ENCODE measurements at regions not wholly inside any gene's neighbourhood (a gene's known extent, or its start where the extent isn't known, plus 50 kb on each side); places are given as distances from the start of the nearest gene placed in this dataset.

DNA sequence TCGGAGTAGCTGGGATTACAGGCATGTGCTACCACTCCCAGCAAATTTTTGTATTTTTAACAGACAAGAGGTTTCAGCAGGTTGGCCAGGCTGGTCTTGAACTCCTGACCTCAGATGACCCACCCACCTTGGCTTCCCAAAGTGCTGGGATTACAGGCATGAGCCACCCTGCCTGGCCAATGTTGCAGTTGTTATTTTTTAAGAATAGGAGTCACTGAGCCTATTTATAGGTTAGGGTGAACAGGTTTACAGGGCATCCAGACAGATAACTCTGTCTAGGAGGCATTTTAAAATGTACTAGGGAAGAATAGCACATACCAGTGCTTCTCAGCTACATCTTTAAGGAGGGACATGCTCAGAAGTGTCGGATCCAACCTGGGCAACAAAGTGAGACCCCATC lies 60.1 kb upstream of the BNC2 start:
- Mint-ChIP-seq H3K27ac (ENCODE audit: unreplicated experiment) (no peak overlapping the region), H3K9me3 (ENCODE audit: unreplicated experiment) (peaks cover 8% of the 10 kb centered on the region), H3K27me3 (ENCODE audit: insufficient read depth, unreplicated experiment) (no peaks in the 10 kb centered on the region), H3K36me3 (ENCODE audit: insufficient read depth, unreplicated experiment) (no peaks in the 10 kb centered on the region), H3K4me1 (ENCODE audit: low read depth, unreplicated experiment) (no peaks in the 10 kb centered on the region), H3K4me3 (ENCODE audit: unreplicated experiment) (no peak overlapping the region)
- TF ChIP-seq, protein P1, sequence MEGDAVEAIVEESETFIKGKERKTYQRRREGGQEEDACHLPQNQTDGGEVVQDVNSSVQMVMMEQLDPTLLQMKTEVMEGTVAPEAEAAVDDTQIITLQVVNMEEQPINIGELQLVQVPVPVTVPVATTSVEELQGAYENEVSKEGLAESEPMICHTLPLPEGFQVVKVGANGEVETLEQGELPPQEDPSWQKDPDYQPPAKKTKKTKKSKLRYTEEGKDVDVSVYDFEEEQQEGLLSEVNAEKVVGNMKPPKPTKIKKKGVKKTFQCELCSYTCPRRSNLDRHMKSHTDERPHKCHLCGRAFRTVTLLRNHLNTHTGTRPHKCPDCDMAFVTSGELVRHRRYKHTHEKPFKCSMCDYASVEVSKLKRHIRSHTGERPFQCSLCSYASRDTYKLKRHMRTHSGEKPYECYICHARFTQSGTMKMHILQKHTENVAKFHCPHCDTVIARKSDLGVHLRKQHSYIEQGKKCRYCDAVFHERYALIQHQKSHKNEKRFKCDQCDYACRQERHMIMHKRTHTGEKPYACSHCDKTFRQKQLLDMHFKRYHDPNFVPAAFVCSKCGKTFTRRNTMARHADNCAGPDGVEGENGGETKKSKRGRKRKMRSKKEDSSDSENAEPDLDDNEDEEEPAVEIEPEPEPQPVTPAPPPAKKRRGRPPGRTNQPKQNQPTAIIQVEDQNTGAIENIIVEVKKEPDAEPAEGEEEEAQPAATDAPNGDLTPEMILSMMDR (IDR thresholded peaks at IDR 0.05; ENCODE audit: insufficient read depth in 1 of 2, low read depth in 1 of 2, low read length in 1 of 2, severe bottlenecking in 1 of 2, unreplicated experiment in 1 of 2), result no peak
- no TSS peak for BruUV-seq (replicated peaks)
- CTCF ChIA-PET, result no interaction called here
- no peaks in the 10 kb centered on the region for H3K36me3 ChIP-seq (ENCODE audit: control insufficient read depth, insufficient read depth, low read length)
- H3K9me3 ChIP-seq, result no peaks in the 10 kb centered on the region
- POLR2A ChIA-PET, result no interaction called here
- intact Hi-C loops (cut with micrococcal nuclease; ENCODE audit: unreplicated experiment), result no loop called here
- H3K27me3 ChIP-seq (replicated peaks; ENCODE audit: control insufficient read depth, insufficient read depth, low read length), result no peaks in the 10 kb centered on the region
- no peak overlapping the region for H3K4me3 ChIP-seq (ENCODE audit: low read depth, low read length)
- no peaks in the 10 kb centered on the region for H3K4me1 ChIP-seq
- DNase-seq, result no peak

DNA sequence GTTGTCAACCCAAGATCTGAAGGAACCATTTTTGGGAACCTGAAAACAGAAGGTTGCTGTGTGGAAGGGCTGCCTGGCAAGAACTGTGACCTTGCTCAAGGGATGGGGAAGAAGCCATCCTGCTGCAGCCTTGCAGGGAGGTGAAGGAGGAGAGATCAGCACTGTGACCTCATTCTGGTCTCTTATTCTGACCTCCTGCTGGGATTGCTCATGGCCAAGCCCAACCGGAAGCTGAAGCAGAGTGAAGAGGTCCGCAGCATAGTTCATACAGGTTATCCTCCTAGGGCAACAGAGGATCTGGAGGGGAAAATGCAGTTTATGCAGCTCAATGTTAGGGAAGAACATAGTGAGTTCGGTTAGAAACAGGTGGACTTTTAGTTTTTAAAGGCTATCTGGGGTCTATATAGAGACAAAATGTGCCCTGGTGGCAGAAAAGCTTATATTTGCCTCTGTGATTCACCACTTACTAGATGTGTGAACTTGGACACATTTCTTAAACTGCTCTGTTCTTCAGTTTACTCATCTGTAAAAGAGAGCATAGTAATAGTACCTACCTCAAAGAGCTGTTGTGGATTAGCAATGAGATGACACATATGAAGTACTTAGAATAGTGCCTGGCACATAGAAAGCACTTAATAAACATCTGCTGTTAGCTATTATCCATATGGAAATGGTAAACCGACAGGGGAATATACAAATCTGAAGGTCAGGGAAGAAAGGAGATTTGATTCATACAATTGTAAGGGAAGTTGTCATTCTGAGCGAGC lies 57.9 kb upstream of the BNC2 start:
- no peak overlapping the region for H3K4me3 ChIP-seq (ENCODE audit: low read depth, low read length)
- no peaks in the 10 kb centered on the region for H3K36me3 ChIP-seq (ENCODE audit: control insufficient read depth, insufficient read depth, low read length)
- no peak overlapping the region for H3K27ac Mint-ChIP-seq (ENCODE audit: unreplicated experiment)
- intact Hi-C loops (cut with micrococcal nuclease; ENCODE audit: unreplicated experiment), result no loop called here
- no peaks in the 10 kb centered on the region for H3K4me1 ChIP-seq
- no peaks in the 10 kb centered on the region for H3K27me3 ChIP-seq (replicated peaks; ENCODE audit: control insufficient read depth, insufficient read depth, low read length)
- no peaks in the 10 kb centered on the region for H3K9me3 ChIP-seq
- no peak overlapping the region for H3K4me3 Mint-ChIP-seq (ENCODE audit: unreplicated experiment)
- H3K36me3 Mint-ChIP-seq (ENCODE audit: insufficient read depth, unreplicated experiment), result no peaks in the 10 kb centered on the region
- CTCF ChIA-PET, result no interaction called here
- BruUV-seq (replicated peaks), result no TSS peak
- DNase-seq, result no peak
- H3K27me3 Mint-ChIP-seq (ENCODE audit: insufficient read depth, unreplicated experiment), result no peaks in the 10 kb centered on the region
- TF ChIP-seq, protein P1 (IDR thresholded peaks at IDR 0.05; ENCODE audit: insufficient read depth in 1 of 2, low read depth in 1 of 2, low read length in 1 of 2, severe bottlenecking in 1 of 2, unreplicated experiment in 1 of 2), result no peak
- POLR2A ChIA-PET, result no interaction called here
- H3K9me3 Mint-ChIP-seq (ENCODE audit: unreplicated experiment), result no peaks in the 10 kb centered on the region
- no peaks in the 10 kb centered on the region for H3K4me1 Mint-ChIP-seq (ENCODE audit: low read depth, unreplicated experiment)

DNA sequence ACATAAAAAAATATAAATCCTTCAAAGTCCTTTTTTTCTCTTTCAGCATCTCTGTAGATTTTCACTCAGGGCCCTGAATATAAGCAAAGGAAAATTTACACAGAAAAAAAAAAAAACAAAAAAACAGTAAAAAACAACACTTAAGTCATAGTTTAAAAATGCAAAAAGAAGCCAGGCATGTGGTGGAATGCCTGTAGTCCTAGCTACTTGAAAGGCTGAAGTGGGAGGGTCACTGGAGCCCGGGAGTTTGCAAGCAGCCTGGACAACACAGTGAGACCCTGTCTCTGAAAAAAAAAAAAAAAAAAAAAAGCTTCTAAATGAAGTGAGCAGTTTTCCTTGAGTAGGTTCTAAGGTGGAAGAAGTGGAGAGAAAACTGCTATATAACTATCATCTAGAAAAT lies 55.0 kb upstream of the BNC2 start:
- H3K9me3 ChIP-seq, result no peaks in the 10 kb centered on the region
- H3K4me3 ChIP-seq (ENCODE audit: low read depth, low read length), result no peak overlapping the region
- Mint-ChIP-seq H3K9me3 (ENCODE audit: unreplicated experiment) (no peaks in the 10 kb centered on the region), H3K36me3 (ENCODE audit: insufficient read depth, unreplicated experiment) (no peaks in the 10 kb centered on the region), H3K27me3 (ENCODE audit: insufficient read depth, unreplicated experiment) (no peaks in the 10 kb centered on the region), H3K27ac (ENCODE audit: unreplicated experiment) (no peak overlapping the region), H3K4me3 (ENCODE audit: unreplicated experiment) (no peak overlapping the region), H3K4me1 (ENCODE audit: low read depth, unreplicated experiment) (no peaks in the 10 kb centered on the region)
- no peaks in the 10 kb centered on the region for H3K36me3 ChIP-seq (ENCODE audit: control insufficient read depth, insufficient read depth, low read length)
- CTCF ChIA-PET, result no interaction called here
- no peaks in the 10 kb centered on the region for H3K27me3 ChIP-seq (replicated peaks; ENCODE audit: control insufficient read depth, insufficient read depth, low read length)
- TF ChIP-seq, protein P1 (IDR thresholded peaks at IDR 0.05; ENCODE audit: insufficient read depth in 1 of 2, low read depth in 1 of 2, low read length in 1 of 2, severe bottlenecking in 1 of 2, unreplicated experiment in 1 of 2), result no peak
- intact Hi-C loops (cut with micrococcal nuclease; ENCODE audit: unreplicated experiment), result no loop called here
- DNase-seq, result no peak
- H3K4me1 ChIP-seq, result no peaks in the 10 kb centered on the region
- POLR2A ChIA-PET, result no interaction called here
- no TSS peak for BruUV-seq (replicated peaks)

All from Caco-2 (cell line).